HG03064 (cell line): ENCODE measurements at regions not wholly inside any gene's neighbourhood (a gene's known extent, or its start where the extent isn't known, plus 50 kb on each side); places are given as distances from the start of the nearest gene placed in this dataset.

Experiments used
- ATAC-seq: cut with Tn5 transposase; IDR thresholded peaks from one replicate; pipeline ENCODE4 v1.9.1; 2021; ENCODE audit warnings: low read depth; ENCODE audit not compliant: unreplicated experiment

- ATAC-seq, result no peak
These were observed 137.3 kb upstream of the FRMD4A start for GRCh38 chr10:14468023-14468441.

GRCh38 chr10:14466257-14466656, 135.5 kb upstream of the FRMD4A start:
- no peak for ATAC-seq

GRCh38 chr10:14460447-14460846, 129.7 kb upstream of the FRMD4A start:
- ATAC-seq, result no peak

GRCh38 chr10:14459665-14460064, 128.9 kb upstream of the FRMD4A start:
- no peak for ATAC-seq

- no peak for ATAC-seq
These were observed 126.1 kb upstream of the FRMD4A start for GRCh38 chr10:14456870-14457266.

- no peak for ATAC-seq
These were observed 125.6 kb upstream of the FRMD4A start for GRCh38 chr10:14456218-14456869.

GRCh38 chr10:14454629-14455028, 123.9 kb upstream of the FRMD4A start:
- no peak for ATAC-seq

GRCh38 chr10:14454206-14454605, 123.5 kb upstream of the FRMD4A start:
- ATAC-seq, result no peak

- no peak for ATAC-seq
These were observed 122.9 kb upstream of the FRMD4A start for GRCh38 chr10:14453593-14453992.

GRCh38 chr10:14451341-14451740, 120.6 kb upstream of the FRMD4A start:
- ATAC-seq, result no peak

GRCh38 chr10:14450041-14450491, 119.3 kb upstream of the FRMD4A start:
- ATAC-seq, result no peak

GRCh38 chr10:14449293-14449815, 118.6 kb upstream of the FRMD4A start:
- ATAC-seq, result no peak

- no peak for ATAC-seq
These were observed 117.7 kb upstream of the FRMD4A start for GRCh38 chr10:14448197-14448990.

GRCh38 chr10:14447094-14447839, 116.5 kb upstream of the FRMD4A start:
- ATAC-seq, result no peak

- no peak for ATAC-seq
These were observed 108.9 kb upstream of the FRMD4A start for GRCh38 chr10:14439451-14440259.

- no peak for ATAC-seq
These were observed 107.9 kb upstream of the FRMD4A start for GRCh38 chr10:14438576-14438975.

- ATAC-seq, result no peak
These were observed 107.3 kb upstream of the FRMD4A start for GRCh38 chr10:14438057-14438456.

GRCh38 chr10:14435976-14436632, 105.4 kb upstream of the FRMD4A start:
- no peak for ATAC-seq

GRCh38 chr10:14433147-14433546, 102.4 kb upstream of the FRMD4A start:
- no peak for ATAC-seq

GRCh38 chr10:14431868-14432267, 101.1 kb upstream of the FRMD4A start:
- no peak for ATAC-seq
